ENCODE measurements at regions not wholly inside any gene's neighbourhood (a gene's known extent, or its start where the extent isn't known, plus 50 kb on each side); places are given as distances from the start of the nearest gene placed in this dataset.

DNA sequence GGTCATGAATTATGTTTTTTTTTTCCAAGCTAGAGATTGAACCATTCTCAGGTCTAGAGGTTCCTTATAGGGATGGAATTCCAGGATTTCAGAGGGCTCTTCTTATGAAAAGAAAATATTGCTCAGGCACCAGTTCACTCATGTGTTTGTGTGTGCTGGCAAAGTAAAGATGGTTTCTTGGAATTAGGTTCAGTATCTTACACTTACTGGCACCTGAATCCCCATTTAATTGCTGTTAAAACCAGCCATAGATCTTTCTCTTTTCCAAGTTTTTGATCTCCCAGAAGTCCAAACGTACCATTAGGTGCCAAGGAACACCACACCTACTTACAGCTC lies 508.4 kb downstream of the CDH26 start:
- Mint-ChIP-seq H3K9me3 (ENCODE audit: low read depth) (peaks cover 5% of the 10 kb centered on the region), H3K4me3 (ENCODE audit: unreplicated experiment) (no peak overlapping the region), H3K27me3 (ENCODE audit: low read depth) (peaks cover 7% of the 10 kb centered on the region), H3K27ac (ENCODE audit: unreplicated experiment) (no peak overlapping the region), H3K36me3 (ENCODE audit: low read depth) (no peaks in the 10 kb centered on the region), H3K4me1 (ENCODE audit: low read depth) (no peaks in the 10 kb centered on the region)
- TF ChIP-seq, protein P1, sequence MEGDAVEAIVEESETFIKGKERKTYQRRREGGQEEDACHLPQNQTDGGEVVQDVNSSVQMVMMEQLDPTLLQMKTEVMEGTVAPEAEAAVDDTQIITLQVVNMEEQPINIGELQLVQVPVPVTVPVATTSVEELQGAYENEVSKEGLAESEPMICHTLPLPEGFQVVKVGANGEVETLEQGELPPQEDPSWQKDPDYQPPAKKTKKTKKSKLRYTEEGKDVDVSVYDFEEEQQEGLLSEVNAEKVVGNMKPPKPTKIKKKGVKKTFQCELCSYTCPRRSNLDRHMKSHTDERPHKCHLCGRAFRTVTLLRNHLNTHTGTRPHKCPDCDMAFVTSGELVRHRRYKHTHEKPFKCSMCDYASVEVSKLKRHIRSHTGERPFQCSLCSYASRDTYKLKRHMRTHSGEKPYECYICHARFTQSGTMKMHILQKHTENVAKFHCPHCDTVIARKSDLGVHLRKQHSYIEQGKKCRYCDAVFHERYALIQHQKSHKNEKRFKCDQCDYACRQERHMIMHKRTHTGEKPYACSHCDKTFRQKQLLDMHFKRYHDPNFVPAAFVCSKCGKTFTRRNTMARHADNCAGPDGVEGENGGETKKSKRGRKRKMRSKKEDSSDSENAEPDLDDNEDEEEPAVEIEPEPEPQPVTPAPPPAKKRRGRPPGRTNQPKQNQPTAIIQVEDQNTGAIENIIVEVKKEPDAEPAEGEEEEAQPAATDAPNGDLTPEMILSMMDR (IDR thresholded peaks at IDR 0.05) = no peak
- DNase-seq (ENCODE audit: low spot score) = no peak

DNA sequence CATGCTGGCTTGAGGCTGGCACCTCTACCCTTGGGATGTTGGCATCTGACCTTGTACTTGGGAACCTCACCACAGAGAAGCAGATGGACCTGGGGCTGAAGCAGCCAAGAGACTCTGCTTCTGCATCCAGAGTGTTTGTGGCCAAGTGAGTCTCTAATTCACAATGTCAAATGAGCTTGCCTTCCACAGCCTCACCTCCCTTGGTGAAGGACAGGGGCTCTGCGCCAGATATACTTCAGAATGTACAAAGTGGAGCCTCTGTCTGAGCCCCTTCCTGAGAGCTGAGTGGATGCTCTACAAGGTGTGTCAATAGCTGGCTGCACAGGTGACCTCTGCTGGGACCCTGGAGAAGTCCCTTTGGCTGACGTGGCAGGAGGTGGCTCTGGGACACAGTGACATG lies 508.9 kb downstream of the CDH26 start:
- H3K27ac Mint-ChIP-seq (ENCODE audit: unreplicated experiment) = no peak overlapping the region
- peaks cover 7% of the 10 kb centered on the region for H3K27me3 Mint-ChIP-seq (ENCODE audit: low read depth)
- no peak overlapping the region for H3K4me3 Mint-ChIP-seq (ENCODE audit: unreplicated experiment)
- no peak for DNase-seq (ENCODE audit: low spot score)
- no peaks in the 10 kb centered on the region for H3K4me1 Mint-ChIP-seq (ENCODE audit: low read depth)
- TF ChIP-seq, protein P1 (IDR thresholded peaks at IDR 0.05) = no peak
- no peaks in the 10 kb centered on the region for H3K36me3 Mint-ChIP-seq (ENCODE audit: low read depth)
- H3K9me3 Mint-ChIP-seq (ENCODE audit: low read depth) = peaks cover 5% of the 10 kb centered on the region

DNA sequence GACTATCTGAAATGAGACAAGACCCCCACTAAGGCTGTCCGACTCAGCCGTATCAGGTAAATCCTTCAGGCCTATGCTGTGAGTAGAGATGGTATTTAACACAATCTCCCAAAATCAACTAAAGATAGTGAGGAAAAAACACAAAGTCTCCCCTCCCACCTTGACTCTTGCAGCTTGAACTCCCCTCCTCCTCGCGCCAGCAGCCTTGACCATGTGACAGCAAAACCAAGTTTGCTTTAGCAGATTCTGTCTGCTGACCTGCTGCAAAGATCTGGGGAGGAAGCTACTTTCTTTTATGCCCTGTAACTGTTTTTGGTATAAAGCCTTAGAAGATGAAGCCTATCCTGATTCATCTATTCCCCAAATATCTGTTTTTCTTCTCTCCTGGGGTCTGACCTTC lies 509.5 kb downstream of the CDH26 start:
- Mint-ChIP-seq H3K9me3 (ENCODE audit: low read depth) (peaks cover 5% of the 10 kb centered on the region), H3K27ac (ENCODE audit: unreplicated experiment) (no peak overlapping the region), H3K4me1 (ENCODE audit: low read depth) (no peaks in the 10 kb centered on the region)

GRCh38 chr20:60469829-60470228 lies 511.6 kb downstream of the CDH26 start:
- Mint-ChIP-seq H3K27ac (ENCODE audit: unreplicated experiment) (no peak overlapping the region), H3K4me1 (ENCODE audit: low read depth) (no peaks in the 10 kb centered on the region), H3K9me3 (ENCODE audit: low read depth) (peaks cover 5% of the 10 kb centered on the region), H3K4me3 (ENCODE audit: unreplicated experiment) (no peak overlapping the region), H3K27me3 (ENCODE audit: low read depth) (peaks cover 10% of the 10 kb centered on the region), H3K36me3 (ENCODE audit: low read depth) (no peaks in the 10 kb centered on the region)
- DNase-seq (ENCODE audit: low spot score) = no peak
- TF ChIP-seq, protein P1 (IDR thresholded peaks at IDR 0.05) = no peak

More for the DNA sequence above, 509.5 kb downstream of the CDH26 start:
- Mint-ChIP-seq H3K4me3 (ENCODE audit: unreplicated experiment) (no peak overlapping the region), H3K27me3 (ENCODE audit: low read depth) (peaks cover 7% of the 10 kb centered on the region), H3K36me3 (ENCODE audit: low read depth) (no peaks in the 10 kb centered on the region)
- TF ChIP-seq, protein P1 (IDR thresholded peaks at IDR 0.05) = no peak
- no peak for DNase-seq (ENCODE audit: low spot score)

GRCh38 chr20:60470366-60470765 lies 512.1 kb downstream of the CDH26 start:
- Mint-ChIP-seq H3K27ac (ENCODE audit: unreplicated experiment) (no peak overlapping the region), H3K27me3 (ENCODE audit: low read depth) (peaks cover 9% of the 10 kb centered on the region), H3K9me3 (ENCODE audit: low read depth) (peaks cover 5% of the 10 kb centered on the region), H3K36me3 (ENCODE audit: low read depth) (no peaks in the 10 kb centered on the region), H3K4me3 (ENCODE audit: unreplicated experiment) (no peak overlapping the region), H3K4me1 (ENCODE audit: low read depth) (no peaks in the 10 kb centered on the region)
- DNase-seq (ENCODE audit: low spot score) = no peak
- TF ChIP-seq, protein P1 (IDR thresholded peaks at IDR 0.05) = no peak
